Fibroblast of lung (primary cell): ENCODE measurements at regions not wholly inside any gene's neighbourhood (a gene's known extent, or its start where the extent isn't known, plus 50 kb on each side); places are given as distances from the start of the nearest gene placed in this dataset.

ENCODE experiments used
- EZH2 ChIP-seq: IDR thresholded peaks from 2 replicates; pipeline ENCODE4 v1.5.1; 2012; ENCODE audit warnings: low read length, control low read depth, mild to moderate bottlenecking; ENCODE audit errors: missing control alignments
- TF ChIP-seq, protein P1 (sequence below), 2 donors: IDR thresholded peaks in 1 of 2; conservative IDR thresholded peaks in 1 of 2; 1 replicate in 1 of 2; 2 replicates in 1 of 2; pipeline ENCODE4 v1.5.1; 2011 to 2012; ENCODE audit warnings: low read length in 2 of 2, control low read depth in 1 of 2, inconsistent platforms in 1 of 2, low read depth in 1 of 2, mild to moderate bottlenecking in 1 of 2

- TF ChIP-seq, protein P1, sequence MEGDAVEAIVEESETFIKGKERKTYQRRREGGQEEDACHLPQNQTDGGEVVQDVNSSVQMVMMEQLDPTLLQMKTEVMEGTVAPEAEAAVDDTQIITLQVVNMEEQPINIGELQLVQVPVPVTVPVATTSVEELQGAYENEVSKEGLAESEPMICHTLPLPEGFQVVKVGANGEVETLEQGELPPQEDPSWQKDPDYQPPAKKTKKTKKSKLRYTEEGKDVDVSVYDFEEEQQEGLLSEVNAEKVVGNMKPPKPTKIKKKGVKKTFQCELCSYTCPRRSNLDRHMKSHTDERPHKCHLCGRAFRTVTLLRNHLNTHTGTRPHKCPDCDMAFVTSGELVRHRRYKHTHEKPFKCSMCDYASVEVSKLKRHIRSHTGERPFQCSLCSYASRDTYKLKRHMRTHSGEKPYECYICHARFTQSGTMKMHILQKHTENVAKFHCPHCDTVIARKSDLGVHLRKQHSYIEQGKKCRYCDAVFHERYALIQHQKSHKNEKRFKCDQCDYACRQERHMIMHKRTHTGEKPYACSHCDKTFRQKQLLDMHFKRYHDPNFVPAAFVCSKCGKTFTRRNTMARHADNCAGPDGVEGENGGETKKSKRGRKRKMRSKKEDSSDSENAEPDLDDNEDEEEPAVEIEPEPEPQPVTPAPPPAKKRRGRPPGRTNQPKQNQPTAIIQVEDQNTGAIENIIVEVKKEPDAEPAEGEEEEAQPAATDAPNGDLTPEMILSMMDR (conservative IDR thresholded peaks at IDR 0.05 in 1 of 2, IDR thresholded peaks at IDR 0.05 in 1 of 2; ENCODE audit: low read depth in 1 of 2, low read length in 2 of 2): no peak
- no peak for TF ChIP-seq EZH2
These were observed 430.5 kb downstream of the SHISA9 start for GRCh38 chr16:13331918-13332317.
